ENCODE measurements at regions not wholly inside any gene's neighbourhood (a gene's known extent, or its start where the extent isn't known, plus 50 kb on each side); places are given as distances from the start of the nearest gene placed in this dataset.

DNA sequence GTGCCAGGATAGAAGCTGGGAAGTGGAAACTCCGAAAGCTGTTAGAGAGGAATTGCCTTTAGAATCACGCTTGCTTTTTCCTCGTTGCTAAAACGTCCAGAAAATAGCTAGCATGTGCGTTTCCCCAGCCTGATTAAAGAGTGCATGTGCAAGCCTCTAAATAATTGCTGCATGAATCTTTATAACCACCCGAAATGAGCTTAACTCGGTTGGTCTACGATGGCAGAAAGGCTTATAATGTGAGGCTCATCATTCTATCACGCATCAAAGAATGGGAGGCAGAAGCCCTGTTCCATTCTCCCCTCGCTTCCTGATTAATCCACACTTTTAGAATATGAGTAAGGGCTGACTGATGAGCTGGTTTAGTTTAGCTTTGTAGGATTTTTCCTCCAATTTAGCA lies 394.6 kb upstream of the WWC1 start:
- TF ChIP-seq POLR2A (IDR thresholded peaks at IDR 0.05), result no peak
- TF ChIP-seq, protein P1, sequence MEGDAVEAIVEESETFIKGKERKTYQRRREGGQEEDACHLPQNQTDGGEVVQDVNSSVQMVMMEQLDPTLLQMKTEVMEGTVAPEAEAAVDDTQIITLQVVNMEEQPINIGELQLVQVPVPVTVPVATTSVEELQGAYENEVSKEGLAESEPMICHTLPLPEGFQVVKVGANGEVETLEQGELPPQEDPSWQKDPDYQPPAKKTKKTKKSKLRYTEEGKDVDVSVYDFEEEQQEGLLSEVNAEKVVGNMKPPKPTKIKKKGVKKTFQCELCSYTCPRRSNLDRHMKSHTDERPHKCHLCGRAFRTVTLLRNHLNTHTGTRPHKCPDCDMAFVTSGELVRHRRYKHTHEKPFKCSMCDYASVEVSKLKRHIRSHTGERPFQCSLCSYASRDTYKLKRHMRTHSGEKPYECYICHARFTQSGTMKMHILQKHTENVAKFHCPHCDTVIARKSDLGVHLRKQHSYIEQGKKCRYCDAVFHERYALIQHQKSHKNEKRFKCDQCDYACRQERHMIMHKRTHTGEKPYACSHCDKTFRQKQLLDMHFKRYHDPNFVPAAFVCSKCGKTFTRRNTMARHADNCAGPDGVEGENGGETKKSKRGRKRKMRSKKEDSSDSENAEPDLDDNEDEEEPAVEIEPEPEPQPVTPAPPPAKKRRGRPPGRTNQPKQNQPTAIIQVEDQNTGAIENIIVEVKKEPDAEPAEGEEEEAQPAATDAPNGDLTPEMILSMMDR (IDR thresholded peaks at IDR 0.05 in 4 of 5, conservative IDR thresholded peaks at IDR 0.05 in 1 of 5), result no peak

All from gastrocnemius medialis (tissue), 4 donors.